A549 (cell line): ENCODE measurements at regions not wholly inside any gene's neighbourhood (a gene's known extent, or its start where the extent isn't known, plus 50 kb on each side); places are given as distances from the start of the nearest gene placed in this dataset.

Source experiments
- ATAC-seq, 2 experiments: fragments of 200-7000 bp in 1 of 2; fragments of >200 bp in 1 of 2; cut with Nextera tagmentation in 1 of 2; cut with Tn5 transposase in 1 of 2; 3 replicates each; pipeline versions ENCODE4 v1.8.0 to v1.9.1; 2018 to 2020; ENCODE audit warnings: mild to moderate bottlenecking in 1 of 2, moderate library complexity in 1 of 2
- CTCF ChIA-PET: fragments of 300-600 bp; sonication (Branson Sonifier 250); formaldehyde crosslinking; extraction: SDS; loops from one replicate; lab custom pipeline; 2021; ENCODE audit warnings: antibody characterized with exemption, inconsistent platforms; lab: Yijun Ruan, JAX
- POLR2A ChIA-PET: fragments of 350-600 bp; formaldehyde crosslinking; extraction: SDS; loops from one replicate; lab custom pipeline; 2021; ENCODE audit warnings: antibody characterized with exemption, inconsistent platforms; lab: Yijun Ruan, JAX
- DNase-seq, 2 experiments: peaks; one replicate each; pipeline versions ENCODE4 v3.0.0 to v3.0.0-alpha.2; 2011 to 2016; ENCODE audit warnings: low read depth in 1 of 2, low spot score in 1 of 2
- FAIRE-seq: peaks from 2 replicates; lab custom pipeline; 2011; peaks lifted over from hg19 to GRCh38; lab: Jason Lieb, UNC
- H3K27ac ChIP-seq, 2 experiments: fragments of >200 bp; sonication (Bioruptor Twin); formaldehyde crosslinking; 3 replicates each; pipeline ENCODE4 v1.5.1; 2016 to 2017
- H3K4me1 ChIP-seq: fragments of >200 bp; sonication (Bioruptor Twin); formaldehyde crosslinking; 3 replicates; pipeline ENCODE4 v1.6.1; 2016
- H3K4me2 ChIP-seq: fragments of >200 bp; sonication (Bioruptor Twin); formaldehyde crosslinking; 3 replicates; pipeline ENCODE4 v1.6.1; 2016
- H3K4me3 ChIP-seq: fragments of >200 bp; sonication (Bioruptor Twin); formaldehyde crosslinking; 3 replicates; pipeline ENCODE4 v1.5.1; 2016
- H3K9me3 ChIP-seq: fragments of >200 bp; sonication (Bioruptor Twin); formaldehyde crosslinking; 3 replicates; pipeline ENCODE4 v1.6.1; 2016
- CBX8 ChIP-seq: fragments of 200-600 bp; sonication (generic); IDR thresholded peaks from 2 replicates; pipeline ENCODE4 v1.6.1; 2016
- CHD2 ChIP-seq: fragments of 150-350 bp; IDR thresholded peaks from 2 replicates; pipeline ENCODE4 v1.6.1; 2014; ENCODE audit warnings: low read length; ENCODE audit not compliant: partially characterized antibody
- EHF ChIP-seq: fragments of 250-450 bp; sonication (Bioruptor Pico); IDR thresholded peaks from 2 replicates; pipeline ENCODE4 v1.5.0; 2020; ENCODE audit warnings: mild to moderate bottlenecking
- EHMT2 ChIP-seq: fragments of 200-600 bp; sonication (generic); IDR thresholded peaks from 2 replicates; pipeline ENCODE4 v1.6.1; 2016; ENCODE audit warnings: antibody characterized with exemption, low read depth, mild to moderate bottlenecking, moderate library complexity
- FOSL2 ChIP-seq, 2 experiments: fragments of 450-650 bp in 1 of 2; fragments of >200 bp in 1 of 2; sonication (Bioruptor Twin) in 1 of 2; formaldehyde crosslinking; IDR thresholded peaks; 2 replicates each; pipeline versions ENCODE4 v1.5.0 to v1.6.1; 2016 to 2020; ENCODE audit warnings: mild to moderate bottlenecking in 1 of 2, moderate library complexity in 1 of 2
- FOXS1 ChIP-seq: fragments of 250-450 bp; sonication (Bioruptor Pico); IDR thresholded peaks from 2 replicates; pipeline ENCODE4 v1.5.0; 2020; ENCODE audit warnings: mild to moderate bottlenecking, moderate library complexity
- HDAC2 ChIP-seq: fragments of 200-600 bp; sonication (generic); IDR thresholded peaks from 2 replicates; pipeline ENCODE4 v1.6.1; 2016
- HOXB5 ChIP-seq: fragments of 250-450 bp; sonication (Bioruptor Pico); IDR thresholded peaks from 2 replicates; pipeline ENCODE4 v1.5.0; 2020; ENCODE audit warnings: mild to moderate bottlenecking, moderate library complexity
- JUN ChIP-seq, 2 experiments: fragments of >200 bp; sonication (Bioruptor Twin); formaldehyde crosslinking; IDR thresholded peaks; 2 replicates in 1 of 2; 3 replicates in 1 of 2; pipeline ENCODE4 v1.6.1; 2016 to 2017
- MAZ ChIP-seq: fragments of 150-350 bp; IDR thresholded peaks from 2 replicates; pipeline ENCODE4 v1.6.1; 2014; ENCODE audit warnings: antibody characterized with exemption, low read depth, low read length, borderline replicate concordance
- NFE2L2 ChIP-seq: fragments of 150-350 bp; conservative IDR thresholded peaks from 2 replicates; pipeline ENCODE4 v1.6.1; 2014; ENCODE audit warnings: low read length
- NPAS2 ChIP-seq: fragments of 250-450 bp; sonication (Bioruptor Pico); IDR thresholded peaks from 2 replicates; pipeline ENCODE4 v1.8.0; 2022; ENCODE audit warnings: mild to moderate bottlenecking, moderate library complexity, borderline replicate concordance
- NR3C1 ChIP-seq: fragments of >200 bp; sonication (Bioruptor Twin); formaldehyde crosslinking; IDR thresholded peaks from 3 replicates; pipeline ENCODE4 v1.6.1; 2017
- PHF8 ChIP-seq: fragments of 200-600 bp; sonication (generic); IDR thresholded peaks from 2 replicates; pipeline ENCODE4 v1.6.1; 2016; ENCODE audit warnings: low read depth, mild to moderate bottlenecking, antibody characterized with exemption, moderate library complexity, borderline replicate concordance
- POLR2A ChIP-seq: IDR thresholded peaks from 2 replicates; pipeline ENCODE4 v1.6.1; 2012; ENCODE audit warnings: mild to moderate bottlenecking, low read length
- RAD21 ChIP-seq, 2 experiments: fragments of >200 bp in 1 of 2; sonication (Bioruptor Twin) in 1 of 2; formaldehyde crosslinking in 1 of 2; IDR thresholded peaks in 1 of 2; conservative IDR thresholded peaks in 1 of 2; 2 replicates in 1 of 2; 3 replicates in 1 of 2; pipeline ENCODE4 v1.6.1; 2012 to 2018; ENCODE audit warnings: inconsistent platforms in 1 of 2
- REST ChIP-seq: fragments of 200-600 bp; sonication (generic); IDR thresholded peaks from 2 replicates; pipeline ENCODE4 v1.6.1; 2016; ENCODE audit warnings: antibody characterized with exemption, mild to moderate bottlenecking, moderate library complexity
- SMC3 ChIP-seq: fragments of >200 bp; sonication (Bioruptor Twin); formaldehyde crosslinking; IDR thresholded peaks from 3 replicates; pipeline ENCODE4 v1.6.1; 2018; ENCODE audit warnings: inconsistent platforms
- SREBF2 ChIP-seq: fragments of 450-650 bp; IDR thresholded peaks from 2 replicates; pipeline ENCODE4 v1.6.1; 2014; ENCODE audit warnings: mild to moderate bottlenecking, moderate library complexity
- TFCP2L1 ChIP-seq: fragments of 250-450 bp; sonication (Bioruptor Pico); IDR thresholded peaks from 2 replicates; pipeline ENCODE4 v1.5.0; 2021; ENCODE audit warnings: mild to moderate bottlenecking
- ZNF302 ChIP-seq: fragments of 250-450 bp; sonication (Bioruptor Pico); IDR thresholded peaks from 2 replicates; pipeline ENCODE4 v1.9.0; 2021; ENCODE audit warnings: inconsistent platforms, mild to moderate bottlenecking, moderate library complexity
- WGBS: methylation state at CpG from one replicate; pipeline ENCODE4 v1.1.6; 2017; ENCODE audit errors: missing lambda C conversion rate; 5-methylcytosine and 5-hydroxymethylcytosine counted together
- TF ChIP-seq, protein P1 (sequence below): fragments of 250-450 bp; sonication (Bioruptor Pico); IDR thresholded peaks from 2 replicates; pipeline ENCODE4 v1.5.0; 2020; ENCODE audit warnings: low read depth, mild to moderate bottlenecking, moderate library complexity
- TF ChIP-seq, protein P2 (sequence below): fragments of >200 bp; sonication (Bioruptor Twin); formaldehyde crosslinking; IDR thresholded peaks from 3 replicates; pipeline ENCODE4 v1.5.1; 2016

DNA sequence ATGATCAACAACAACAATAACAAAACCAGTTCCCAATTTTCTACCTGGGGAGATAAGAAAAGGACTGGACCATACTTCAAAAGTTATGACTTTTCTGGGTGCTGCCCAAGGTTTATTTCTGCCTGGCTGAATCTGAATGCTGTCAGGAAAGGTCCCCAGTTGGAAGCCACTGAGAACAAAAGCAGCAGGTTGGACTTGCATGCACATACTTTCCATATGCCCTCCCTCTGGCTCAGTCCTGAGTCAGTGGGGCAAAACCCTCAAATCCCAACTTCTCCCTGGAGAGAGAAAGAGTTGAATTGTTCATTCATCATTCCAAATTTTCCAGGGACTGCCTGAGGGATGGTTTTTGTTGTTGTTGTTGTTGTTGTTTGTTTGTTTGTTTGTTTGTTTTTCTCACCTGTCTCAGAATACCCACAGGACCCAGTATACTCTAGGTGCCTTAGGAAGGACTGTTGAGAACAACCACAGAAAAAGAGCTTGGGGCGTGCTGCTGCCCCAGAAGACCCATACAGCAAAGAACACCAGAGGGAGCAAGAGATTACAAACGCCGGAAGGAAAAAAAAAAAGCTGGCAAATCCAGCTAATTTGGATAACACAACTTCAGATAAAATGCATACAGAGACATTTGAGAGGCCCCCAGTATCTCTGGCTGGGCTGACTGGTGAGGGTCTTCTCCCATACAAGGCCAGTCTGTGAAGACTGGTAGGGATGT lies 138.9 kb upstream of the INPP4B start:
- POLR2A ChIA-PET: no interaction called here
- no peaks in the 10 kb centered on the region for H3K4me1 ChIP-seq

DNA sequence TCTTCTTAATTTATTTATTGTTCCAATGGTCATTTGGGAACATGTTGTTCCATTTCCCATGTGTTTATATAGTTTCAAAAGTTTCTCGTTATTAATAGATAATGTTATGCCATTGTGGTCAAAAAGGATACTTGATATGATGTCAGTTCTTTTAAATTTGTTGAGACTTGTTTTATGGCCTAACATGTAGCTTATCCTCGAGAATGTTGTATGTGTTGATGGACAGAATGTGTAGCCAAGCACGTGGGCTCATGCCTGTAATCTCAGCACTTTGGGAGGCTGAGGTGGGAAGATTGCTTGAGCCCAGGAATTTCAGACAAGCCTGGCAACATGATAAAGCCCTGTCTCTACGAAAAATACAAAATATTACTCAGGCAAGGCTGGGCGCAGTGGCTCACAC lies 168.5 kb upstream of the USP38 start:
- WGBS: 16% methylated on average over 5 of the region's 5 CpGs
- ChIA-PET POLR2A (no interaction called here), CTCF (no interaction called here)
- no peaks in the 10 kb centered on the region for H3K9me3 ChIP-seq
- no peak overlapping the region for H3K4me3 ChIP-seq
- ATAC-seq (no peak), DNase-seq (no peak), FAIRE-seq (no peak)
- H3K27ac ChIP-seq: no peak overlapping the region
- no peaks in the 10 kb centered on the region for H3K4me1 ChIP-seq
- no peak for TF ChIP-seq CBX8
- TF ChIP-seq FOXS1 (CRISPR knock-in tag): no peak
- no peak for TF ChIP-seq POLR2A
- TF ChIP-seq MAZ: no peak
- TF ChIP-seq FOSL2 (IDR thresholded peaks at IDR 0.05): no peak
- no peak for TF ChIP-seq FOSL2 (CRISPR knock-in tag; IDR thresholded peaks at IDR 0.05)
- TF ChIP-seq, protein P1, sequence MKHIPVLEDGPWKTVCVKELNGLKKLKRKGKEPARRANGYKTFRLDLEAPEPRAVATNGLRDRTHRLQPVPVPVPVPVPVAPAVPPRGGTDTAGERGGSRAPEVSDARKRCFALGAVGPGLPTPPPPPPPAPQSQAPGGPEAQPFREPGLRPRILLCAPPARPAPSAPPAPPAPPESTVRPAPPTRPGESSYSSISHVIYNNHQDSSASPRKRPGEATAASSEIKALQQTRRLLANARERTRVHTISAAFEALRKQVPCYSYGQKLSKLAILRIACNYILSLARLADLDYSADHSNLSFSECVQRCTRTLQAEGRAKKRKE: no peak
- no peak for TF ChIP-seq NPAS2 (CRISPR knock-in tag)
- no peak for TF ChIP-seq ZNF302
- TF ChIP-seq HOXB5 (CRISPR knock-in tag): no peak
- no peak for TF ChIP-seq JUN (IDR thresholded peaks at IDR 0.05)
- no peak for TF ChIP-seq SREBF2
- TF ChIP-seq SMC3: no peak
- no peak for TF ChIP-seq REST
- no peak overlapping the region for H3K4me2 ChIP-seq

More for the DNA sequence above, 138.9 kb upstream of the INPP4B start:
- H3K4me3 ChIP-seq: no peak overlapping the region
- DNase-seq (peak; percentile 9 to 15), ATAC-seq (peak; percentile 43 to 72; a peak in 4 of 6 replicates), FAIRE-seq (no peak)
- WGBS: 5% methylated on average over 3 of the region's 3 CpGs
- H3K27ac ChIP-seq: no peak overlapping the region
- no peaks in the 10 kb centered on the region for H3K9me3 ChIP-seq
- H3K4me2 ChIP-seq: no peak overlapping the region
- TF ChIP-seq CHD2 (no peak), TFCP2L1 (no peak), PHF8 (no peak), EHF (CRISPR knock-in tag) (no peak), HDAC2 (no peak), SMC3 (peak; percentile 47), RAD21 (conservative IDR thresholded peaks at IDR 0.05 in 1 of 2, IDR thresholded peaks at IDR 0.05 in 1 of 2) (peak; percentile 37 to 41; a peak in 2 of 5 replicates), EHMT2 (no peak), NR3C1 (no peak), NFE2L2 (no peak)
- TF ChIP-seq, protein P1: no peak
- TF ChIP-seq, protein P2, sequence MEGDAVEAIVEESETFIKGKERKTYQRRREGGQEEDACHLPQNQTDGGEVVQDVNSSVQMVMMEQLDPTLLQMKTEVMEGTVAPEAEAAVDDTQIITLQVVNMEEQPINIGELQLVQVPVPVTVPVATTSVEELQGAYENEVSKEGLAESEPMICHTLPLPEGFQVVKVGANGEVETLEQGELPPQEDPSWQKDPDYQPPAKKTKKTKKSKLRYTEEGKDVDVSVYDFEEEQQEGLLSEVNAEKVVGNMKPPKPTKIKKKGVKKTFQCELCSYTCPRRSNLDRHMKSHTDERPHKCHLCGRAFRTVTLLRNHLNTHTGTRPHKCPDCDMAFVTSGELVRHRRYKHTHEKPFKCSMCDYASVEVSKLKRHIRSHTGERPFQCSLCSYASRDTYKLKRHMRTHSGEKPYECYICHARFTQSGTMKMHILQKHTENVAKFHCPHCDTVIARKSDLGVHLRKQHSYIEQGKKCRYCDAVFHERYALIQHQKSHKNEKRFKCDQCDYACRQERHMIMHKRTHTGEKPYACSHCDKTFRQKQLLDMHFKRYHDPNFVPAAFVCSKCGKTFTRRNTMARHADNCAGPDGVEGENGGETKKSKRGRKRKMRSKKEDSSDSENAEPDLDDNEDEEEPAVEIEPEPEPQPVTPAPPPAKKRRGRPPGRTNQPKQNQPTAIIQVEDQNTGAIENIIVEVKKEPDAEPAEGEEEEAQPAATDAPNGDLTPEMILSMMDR: peak; percentile 42
- CTCF ChIA-PET: interaction anchor here (0.6 to 1.1 kb wide), 3 partner anchors 104 to 1845 kb away, joined by 3 to 4 read pairs (median 4); no protein-coding TSS in a partner anchor
